ENCODE measurements at regions not wholly inside any gene's neighbourhood (a gene's known extent, or its start where the extent isn't known, plus 50 kb on each side); places are given as distances from the start of the nearest gene placed in this dataset.

- intact Hi-C loops (cut with DNase I), result no loop called here
- no peak overlapping the region for H3K27ac ChIP-seq
- H3K36me3 ChIP-seq, result no peaks in the 10 kb centered on the region
Measured at GRCh38 chr18:2086439-2086838, 484.9 kb downstream of the METTL4 start.

GRCh38 chr18:2087877-2088673 is 483.2 kb downstream of the METTL4 start:
- H3K9me3 ChIP-seq, result no peaks in the 10 kb centered on the region
- H3K27me3 ChIP-seq, result no peaks in the 10 kb centered on the region
- no peak overlapping the region for H3K4me3 ChIP-seq
- no peak overlapping the region for H3K27ac ChIP-seq
- H3K4me1 ChIP-seq, result no peaks in the 10 kb centered on the region
- TF ChIP-seq POLR2AphosphoS5 (IDR thresholded peaks at IDR 0.05; ENCODE audit: insufficient read depth in 1 of 2, low read depth in 1 of 2) (no peak), CTCF (IDR thresholded peaks at IDR 0.05) (no peak), POLR2A (IDR thresholded peaks at IDR 0.05) (no peak)
- H3K36me3 ChIP-seq, result no peaks in the 10 kb centered on the region
- DNase-seq (ENCODE audit: extremely low spot score in 2 of 2), result no peak
- intact Hi-C loops (cut with DNase I), result no loop called here

More at GRCh38 chr18:2086439-2086838, 484.9 kb downstream of the METTL4 start:
- TF ChIP-seq CTCF (IDR thresholded peaks at IDR 0.05) (no peak), POLR2A (IDR thresholded peaks at IDR 0.05) (no peak), POLR2AphosphoS5 (IDR thresholded peaks at IDR 0.05; ENCODE audit: insufficient read depth in 1 of 2, low read depth in 1 of 2) (no peak)
- Histone ChIP-seq H3K4me3 (no peak overlapping the region), H3K9me3 (no peaks in the 10 kb centered on the region), H3K4me1 (no peaks in the 10 kb centered on the region), H3K27me3 (no peaks in the 10 kb centered on the region)
- no peak for DNase-seq (ENCODE audit: extremely low spot score in 2 of 2)

- DNase-seq (ENCODE audit: extremely low spot score in 2 of 2), result no peak
Measured at GRCh38 chr18:2089396-2089795, 481.9 kb downstream of the METTL4 start.

GRCh38 chr18:2091937-2092336 is 479.4 kb downstream of the METTL4 start:
- no peak overlapping the region for H3K4me3 ChIP-seq
- intact Hi-C loops (cut with DNase I), result loop anchor here (5.0 kb wide), 1 partner anchor 460 kb away; no protein-coding TSS in a partner anchor
- DNase-seq (ENCODE audit: extremely low spot score in 2 of 2), result no peak

More at GRCh38 chr18:2089396-2089795, 481.9 kb downstream of the METTL4 start:
- no peaks in the 10 kb centered on the region for H3K9me3 ChIP-seq
- no peak for TF ChIP-seq POLR2AphosphoS5 (IDR thresholded peaks at IDR 0.05; ENCODE audit: insufficient read depth in 1 of 2, low read depth in 1 of 2)
- no peak for TF ChIP-seq CTCF (IDR thresholded peaks at IDR 0.05)
- no peaks in the 10 kb centered on the region for H3K27me3 ChIP-seq
- intact Hi-C loops (cut with DNase I), result no loop called here
- no peak overlapping the region for H3K27ac ChIP-seq
- H3K36me3 ChIP-seq, result no peaks in the 10 kb centered on the region
- no peaks in the 10 kb centered on the region for H3K4me1 ChIP-seq
- no peak overlapping the region for H3K4me3 ChIP-seq

More at GRCh38 chr18:2091937-2092336, 479.4 kb downstream of the METTL4 start:
- H3K4me1 ChIP-seq, result no peaks in the 10 kb centered on the region
- TF ChIP-seq POLR2A (IDR thresholded peaks at IDR 0.05), result no peak
- TF ChIP-seq CTCF (IDR thresholded peaks at IDR 0.05), result no peak
- no peak for TF ChIP-seq POLR2AphosphoS5 (IDR thresholded peaks at IDR 0.05; ENCODE audit: insufficient read depth in 1 of 2, low read depth in 1 of 2)
- no peak overlapping the region for H3K27ac ChIP-seq
- no peaks in the 10 kb centered on the region for H3K36me3 ChIP-seq
- no peaks in the 10 kb centered on the region for H3K27me3 ChIP-seq
- no peaks in the 10 kb centered on the region for H3K9me3 ChIP-seq
